ENCODE measurements at regions not wholly inside any gene's neighbourhood (a gene's known extent, or its start where the extent isn't known, plus 50 kb on each side); places are given as distances from the start of the nearest gene placed in this dataset.

GRCh38 chr6:62670490-62671223 is 384.6 kb upstream of the KHDRBS2 start:
- DNase-seq: no peak

- DNase-seq: no peak
Measured at GRCh38 chr6:62669831-62670230, 383.8 kb upstream of the KHDRBS2 start.

GRCh38 chr6:62652692-62653328 is 366.8 kb upstream of the KHDRBS2 start:
- no peak for DNase-seq

GRCh38 chr6:62645274-62645673 is 359.2 kb upstream of the KHDRBS2 start:
- DNase-seq: no peak

GRCh38 chr6:62640749-62641148 is 354.7 kb upstream of the KHDRBS2 start:
- DNase-seq: no peak

GRCh38 chr6:62626661-62627060 is 340.6 kb upstream of the KHDRBS2 start:
- no peak for DNase-seq

- no peak for DNase-seq
Measured at GRCh38 chr6:62623846-62624532, 338.0 kb upstream of the KHDRBS2 start.

GRCh38 chr6:62615366-62616015 is 329.5 kb upstream of the KHDRBS2 start:
- no peak for DNase-seq

- no peak for DNase-seq
Measured at GRCh38 chr6:62614442-62614841, 328.4 kb upstream of the KHDRBS2 start.

GRCh38 chr6:62613928-62614327 is 327.9 kb upstream of the KHDRBS2 start:
- DNase-seq: no peak

GRCh38 chr6:62612471-62612870 is 326.4 kb upstream of the KHDRBS2 start:
- DNase-seq: no peak

- no peak for DNase-seq
Measured at GRCh38 chr6:62570372-62570771, 284.3 kb upstream of the KHDRBS2 start.

- no peak for DNase-seq
Measured at GRCh38 chr6:62541502-62541901, 255.5 kb upstream of the KHDRBS2 start.

- no peak for DNase-seq
Measured at GRCh38 chr6:62530985-62531384, 245.0 kb upstream of the KHDRBS2 start.

- no peak for DNase-seq
Measured at GRCh38 chr6:62528894-62529526, 243.0 kb upstream of the KHDRBS2 start.

- DNase-seq: no peak
Measured at GRCh38 chr6:62523630-62524029, 237.6 kb upstream of the KHDRBS2 start.

GRCh38 chr6:62519574-62519973 is 233.5 kb upstream of the KHDRBS2 start:
- DNase-seq: no peak

GRCh38 chr6:62516291-62517141 is 230.5 kb upstream of the KHDRBS2 start:
- peak; percentile 14 for DNase-seq

- DNase-seq: no peak
Measured at GRCh38 chr6:62492192-62492822, 206.3 kb upstream of the KHDRBS2 start.

GRCh38 chr6:62480544-62480943 is 194.5 kb upstream of the KHDRBS2 start:
- DNase-seq: no peak

- DNase-seq: no peak
Measured at GRCh38 chr6:62479697-62480220, 193.7 kb upstream of the KHDRBS2 start.
